HL-60 (cell line): ENCODE measurements at regions not wholly inside any gene's neighbourhood (a gene's known extent, or its start where the extent isn't known, plus 50 kb on each side); places are given as distances from the start of the nearest gene placed in this dataset.

Experiments used
- POLR2AphosphoS5 ChIP-seq: IDR thresholded peaks from 2 replicates; pipeline ENCODE4 v1.6.1; 2012; ENCODE audit warnings: low read depth
- TF ChIP-seq, protein P1 (sequence below): IDR thresholded peaks from one replicate; pipeline ENCODE4 v1.5.1; 2011; ENCODE audit warnings: low read length, control low read depth, inconsistent platforms; ENCODE audit not compliant: insufficient read depth

DNA sequence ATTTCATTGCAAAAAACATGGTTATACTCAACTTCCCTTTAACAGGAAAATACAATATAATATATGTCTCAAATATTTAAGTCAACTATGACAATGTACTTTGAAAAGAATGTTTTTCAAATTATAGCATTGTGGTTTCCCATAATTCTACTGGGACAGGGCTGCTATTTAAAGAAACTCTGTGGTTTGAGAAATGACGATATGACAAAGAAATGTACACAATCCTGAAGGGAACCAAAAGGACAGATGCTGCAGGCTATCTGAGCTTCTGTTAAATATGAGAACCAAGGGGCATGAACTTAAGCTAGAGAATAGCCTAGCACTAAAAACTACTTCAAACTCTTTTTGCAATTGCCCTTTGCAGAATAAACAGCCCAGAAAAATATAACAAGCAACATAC lies 415.9 kb downstream of the GRB14 start:
- TF ChIP-seq POLR2AphosphoS5: no peak
- TF ChIP-seq, protein P1, sequence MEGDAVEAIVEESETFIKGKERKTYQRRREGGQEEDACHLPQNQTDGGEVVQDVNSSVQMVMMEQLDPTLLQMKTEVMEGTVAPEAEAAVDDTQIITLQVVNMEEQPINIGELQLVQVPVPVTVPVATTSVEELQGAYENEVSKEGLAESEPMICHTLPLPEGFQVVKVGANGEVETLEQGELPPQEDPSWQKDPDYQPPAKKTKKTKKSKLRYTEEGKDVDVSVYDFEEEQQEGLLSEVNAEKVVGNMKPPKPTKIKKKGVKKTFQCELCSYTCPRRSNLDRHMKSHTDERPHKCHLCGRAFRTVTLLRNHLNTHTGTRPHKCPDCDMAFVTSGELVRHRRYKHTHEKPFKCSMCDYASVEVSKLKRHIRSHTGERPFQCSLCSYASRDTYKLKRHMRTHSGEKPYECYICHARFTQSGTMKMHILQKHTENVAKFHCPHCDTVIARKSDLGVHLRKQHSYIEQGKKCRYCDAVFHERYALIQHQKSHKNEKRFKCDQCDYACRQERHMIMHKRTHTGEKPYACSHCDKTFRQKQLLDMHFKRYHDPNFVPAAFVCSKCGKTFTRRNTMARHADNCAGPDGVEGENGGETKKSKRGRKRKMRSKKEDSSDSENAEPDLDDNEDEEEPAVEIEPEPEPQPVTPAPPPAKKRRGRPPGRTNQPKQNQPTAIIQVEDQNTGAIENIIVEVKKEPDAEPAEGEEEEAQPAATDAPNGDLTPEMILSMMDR: no peak
